G401 (cell line): ENCODE measurements at regions not wholly inside any gene's neighbourhood (a gene's known extent, or its start where the extent isn't known, plus 50 kb on each side); places are given as distances from the start of the nearest gene placed in this dataset.

Experiments used
- DNase-seq: peaks from one replicate; pipeline ENCODE4 v3.0.0-alpha.2; 2015; ENCODE audit warnings: low spot score
- in situ Hi-C: cut with HindIII; loops from 2 replicates; pipeline ENCODE4 v1.10.0; 2016; ENCODE audit warnings: low sequenced_read_pairs, mixed read lengths

DNA sequence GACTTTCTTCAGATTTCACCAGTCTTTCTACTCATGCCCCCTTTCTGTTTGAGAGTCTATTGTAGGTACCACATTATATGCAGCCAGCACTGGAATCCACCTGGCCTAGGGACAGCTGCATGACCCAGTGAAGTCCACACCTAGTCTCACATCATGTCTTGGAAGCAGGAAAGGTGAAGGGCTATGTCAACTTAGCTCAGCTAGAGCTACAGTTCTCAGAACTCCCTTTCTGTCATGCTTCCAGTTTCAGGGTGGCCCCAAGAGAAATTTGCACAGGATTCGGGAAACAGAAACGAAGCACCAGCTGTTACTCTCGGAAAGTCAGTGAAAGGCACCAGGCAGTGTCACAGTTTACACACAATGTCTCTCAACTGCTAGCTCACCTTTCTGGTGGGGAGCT lies 51.6 kb upstream of the NLRP1 start:
- DNase-seq, result no peak
- in situ Hi-C loops, result no loop called here

DNA sequence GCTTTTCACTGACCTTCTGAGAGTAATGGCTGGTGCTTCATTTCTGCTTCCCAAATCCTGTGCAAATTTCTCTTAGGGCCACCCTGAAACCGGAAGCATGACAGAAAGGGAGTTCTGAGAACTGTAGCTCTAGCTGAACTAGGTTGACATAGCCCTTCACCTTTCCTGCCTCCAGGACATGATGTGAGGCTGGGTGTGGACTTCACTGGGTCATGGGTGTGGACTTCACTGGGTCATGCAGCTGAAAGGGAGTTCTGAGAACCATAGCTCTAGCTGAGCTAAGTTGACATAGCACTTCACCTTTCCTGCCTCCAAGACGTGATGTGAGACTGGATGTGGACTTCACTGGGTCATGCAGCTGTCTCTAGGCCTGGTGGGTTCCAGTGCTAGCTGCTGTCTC lies 54.3 kb upstream of the NLRP1 start:
- in situ Hi-C loops, result no loop called here
- no peak for DNase-seq

DNA sequence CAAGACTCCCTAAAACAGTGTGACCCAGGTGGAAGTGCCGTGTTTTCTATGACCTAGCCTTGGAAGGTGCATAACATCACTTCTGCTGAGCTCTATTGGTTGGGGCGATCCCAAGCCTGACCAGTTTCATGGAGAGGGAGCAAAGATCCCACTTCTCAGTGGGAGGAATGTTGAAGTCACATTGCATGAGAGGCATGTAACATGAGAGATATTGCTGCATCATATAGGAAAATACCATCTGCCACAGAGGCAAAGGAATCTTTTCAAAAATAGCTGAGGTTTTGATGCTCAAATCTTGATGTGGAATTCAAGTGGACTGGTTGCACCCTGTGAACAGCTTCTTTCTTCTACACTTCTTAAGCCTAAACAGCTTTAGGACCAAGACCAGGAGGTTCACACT lies 56.4 kb upstream of the NLRP1 start:
- no peak for DNase-seq
- in situ Hi-C loops, result no loop called here

DNA sequence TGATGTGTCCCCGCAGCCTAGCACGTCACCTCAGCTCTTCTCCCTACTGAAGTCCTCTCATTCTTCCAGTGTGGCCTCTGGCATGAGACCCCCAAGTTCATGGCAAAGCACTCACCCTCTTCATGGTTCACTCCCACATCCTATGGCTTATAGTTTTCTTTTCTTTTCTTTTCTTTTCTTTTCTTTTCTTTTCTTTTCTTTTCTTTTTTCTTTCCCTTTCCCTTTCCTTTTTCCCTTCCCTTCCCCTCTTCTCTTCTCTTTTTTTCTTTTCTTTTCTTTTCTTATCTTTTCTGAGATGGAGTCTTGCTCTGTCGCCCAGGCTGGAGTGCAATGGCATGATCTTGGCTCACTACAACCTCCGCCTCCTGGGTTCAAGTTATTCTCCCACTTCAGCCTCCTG lies 58.4 kb upstream of the NLRP1 start:
- no peak for DNase-seq
- in situ Hi-C loops, result no loop called here

DNA sequence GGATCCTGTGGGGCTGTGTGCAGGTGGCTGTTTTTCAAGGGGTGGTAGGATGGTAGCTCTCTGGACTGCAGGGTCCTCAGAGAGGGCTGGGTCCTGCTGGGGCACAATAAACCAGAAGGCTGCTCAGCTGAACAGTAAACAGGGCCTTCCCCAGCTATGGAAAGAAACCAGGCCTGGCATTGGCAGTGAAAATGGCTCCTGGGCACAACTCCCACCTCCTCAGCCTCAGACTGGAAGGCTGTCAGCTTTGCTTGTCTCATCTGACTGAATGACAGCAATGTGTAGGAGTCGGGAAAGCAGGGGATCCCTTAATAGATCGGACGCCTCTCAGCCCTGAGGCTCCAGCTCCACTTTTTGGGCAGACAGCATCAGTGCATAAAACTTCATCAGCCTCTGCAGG lies 59.8 kb upstream of the NLRP1 start:
- in situ Hi-C loops, result no loop called here
- no peak for DNase-seq

DNA sequence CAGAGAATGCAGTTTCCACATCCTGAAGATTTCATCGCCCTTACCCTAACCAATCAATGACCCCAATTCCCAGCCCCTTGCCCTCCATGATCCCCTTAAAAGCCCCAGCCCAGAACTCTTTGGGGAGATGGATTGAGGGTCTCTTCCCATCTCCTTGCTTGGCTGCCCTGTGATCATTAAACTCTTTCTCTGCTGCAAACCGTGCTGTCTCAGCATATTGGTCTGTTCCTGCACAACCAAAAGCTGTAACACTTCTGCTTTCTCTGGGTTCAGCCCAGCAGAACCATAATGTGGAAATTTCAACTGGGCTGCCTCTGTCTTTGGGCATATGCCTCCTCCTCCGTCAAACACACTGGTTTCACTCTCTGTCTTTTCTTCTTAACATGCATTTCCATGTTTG lies 67.0 kb upstream of the NLRP1 start:
- DNase-seq, result no peak
- in situ Hi-C loops, result no loop called here

DNA sequence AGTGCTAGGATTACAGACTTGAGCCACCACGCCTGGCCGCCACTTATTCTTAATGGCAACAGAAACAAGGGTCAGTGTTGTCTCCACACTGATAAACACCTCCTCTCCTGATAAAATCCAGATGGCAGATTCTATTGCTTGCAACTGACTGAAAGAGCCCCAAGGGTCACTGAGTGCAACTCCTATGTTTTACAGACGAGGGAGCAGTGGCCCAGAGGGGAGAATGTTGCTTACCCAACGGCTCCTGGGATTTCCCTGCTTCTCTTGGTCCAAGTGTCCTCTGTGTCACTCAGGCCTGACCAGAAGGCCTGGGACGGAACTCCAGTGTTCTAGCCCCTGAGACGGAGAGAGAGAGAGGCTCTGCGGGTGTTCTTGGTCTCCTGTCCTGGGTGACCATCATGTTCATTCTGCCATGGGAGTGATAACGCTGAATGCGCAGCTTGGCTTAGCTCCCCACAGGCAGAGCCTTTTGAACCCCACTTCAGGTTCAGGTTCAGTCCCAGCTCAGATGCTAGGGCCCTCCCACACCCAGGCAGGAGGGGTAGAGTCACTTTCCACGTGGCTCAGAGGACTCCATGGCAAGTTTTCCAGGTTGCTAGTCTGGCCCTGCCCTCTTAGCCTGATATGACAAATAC lies 77.3 kb upstream of the NLRP1 start:
- DNase-seq, result no peak
- in situ Hi-C loops, result no loop called here

DNA sequence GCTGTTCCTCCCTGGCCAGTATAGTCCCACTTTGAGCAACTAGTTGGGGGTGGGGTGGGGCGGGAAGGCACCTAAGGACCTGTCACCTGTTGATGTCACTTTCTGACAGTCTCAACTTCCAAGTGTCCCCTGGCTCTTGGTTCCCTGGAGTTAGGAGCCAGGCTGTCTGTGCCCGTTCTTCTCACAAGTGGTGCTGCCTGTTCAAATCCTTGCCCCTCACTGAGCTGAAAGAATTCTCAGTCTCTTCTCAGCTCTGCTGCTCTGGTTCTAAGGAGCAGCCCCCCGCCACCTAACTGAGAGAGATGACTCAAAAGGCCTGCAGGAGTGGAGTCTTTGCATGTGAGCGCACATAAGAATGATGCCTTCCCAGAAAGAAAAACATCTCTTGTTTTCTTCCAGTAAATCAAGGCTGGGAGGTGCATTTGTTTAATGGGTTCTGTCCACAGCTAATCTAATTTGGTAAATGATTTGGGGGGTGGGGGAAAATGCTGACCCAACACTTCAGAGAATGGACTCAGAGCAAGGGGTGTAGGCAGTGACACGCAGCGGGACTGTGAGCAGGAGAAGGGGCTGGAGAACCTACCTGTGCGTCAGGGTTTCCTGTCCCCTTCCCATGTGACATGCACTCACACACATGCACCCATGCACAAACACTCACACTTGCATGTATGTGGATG lies 78.2 kb upstream of the NLRP1 start:
- no peak for DNase-seq
- in situ Hi-C loops, result no loop called here

DNA sequence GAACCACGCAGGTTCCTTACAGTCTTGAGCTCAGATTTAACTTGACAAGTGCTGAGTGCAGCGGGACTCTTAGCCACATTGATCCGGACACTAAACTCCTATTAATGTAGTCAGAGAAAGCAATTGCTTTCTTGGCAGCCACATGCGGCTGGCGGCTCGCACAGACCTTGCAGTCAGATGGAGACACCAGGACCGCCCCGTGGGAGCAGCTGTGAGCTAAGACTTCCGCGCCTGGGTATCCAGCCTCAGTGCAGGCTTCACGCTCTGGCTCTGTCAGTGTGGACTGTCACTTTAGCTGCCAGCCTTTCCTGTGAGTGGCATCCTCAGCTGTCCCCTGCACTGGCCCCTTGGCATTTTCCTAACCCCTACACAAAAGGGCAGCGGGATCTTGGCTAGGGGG lies 80.9 kb upstream of the NLRP1 start:
- DNase-seq, result peak; percentile 49
- in situ Hi-C loops, result no loop called here

DNA sequence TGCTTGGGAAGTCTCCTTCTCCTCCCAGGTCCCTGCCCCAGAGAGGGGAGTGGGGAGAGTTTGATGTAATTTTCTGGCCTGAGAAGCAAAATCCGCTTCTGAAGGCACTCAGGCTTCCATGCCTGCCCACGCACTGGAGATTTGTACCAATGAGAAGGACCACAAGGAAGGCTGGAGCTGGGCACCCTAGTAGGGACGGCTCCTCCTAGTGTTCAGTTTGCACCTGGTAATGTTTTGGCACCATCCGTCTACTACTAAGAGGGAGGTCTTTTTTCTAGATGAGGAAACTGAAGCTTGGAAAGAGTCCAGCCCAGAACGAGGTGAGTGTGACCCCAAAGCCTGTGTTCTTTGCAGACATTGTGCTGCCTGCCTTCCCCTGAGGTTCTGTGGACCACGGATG lies 83.6 kb upstream of the NLRP1 start:
- in situ Hi-C loops, result no loop called here
- no peak for DNase-seq

DNA sequence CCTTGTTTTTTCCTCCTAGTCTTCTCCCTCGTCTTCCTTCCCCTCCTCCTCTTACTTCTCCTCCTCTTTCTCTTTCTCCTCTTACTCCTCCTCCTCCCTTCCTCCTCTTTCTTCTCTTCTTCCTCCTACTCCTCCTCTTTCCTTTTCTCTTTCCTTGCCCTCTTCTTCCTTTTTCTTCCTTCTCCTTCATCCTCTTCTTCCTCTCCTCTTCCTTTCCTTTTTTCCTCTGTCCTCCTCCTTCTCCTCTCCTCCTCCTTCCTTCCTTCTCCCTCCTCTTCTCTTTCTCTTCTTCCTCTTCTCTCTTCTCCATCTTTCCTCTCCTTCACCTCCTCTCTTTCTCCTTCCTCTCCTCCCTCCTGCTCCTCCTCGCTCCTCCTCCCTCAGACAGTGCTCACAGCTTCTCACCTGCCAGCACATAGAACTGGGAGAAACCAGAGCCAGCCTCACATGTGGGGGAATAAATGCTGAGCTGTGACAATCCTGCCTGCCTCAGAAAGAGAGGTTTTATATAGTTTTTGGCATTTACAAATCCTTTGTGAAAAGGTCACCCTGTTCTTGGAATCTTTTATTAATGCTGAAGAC lies 84.3 kb upstream of the NLRP1 start:
- in situ Hi-C loops, result no loop called here
- DNase-seq, result no peak

DNA sequence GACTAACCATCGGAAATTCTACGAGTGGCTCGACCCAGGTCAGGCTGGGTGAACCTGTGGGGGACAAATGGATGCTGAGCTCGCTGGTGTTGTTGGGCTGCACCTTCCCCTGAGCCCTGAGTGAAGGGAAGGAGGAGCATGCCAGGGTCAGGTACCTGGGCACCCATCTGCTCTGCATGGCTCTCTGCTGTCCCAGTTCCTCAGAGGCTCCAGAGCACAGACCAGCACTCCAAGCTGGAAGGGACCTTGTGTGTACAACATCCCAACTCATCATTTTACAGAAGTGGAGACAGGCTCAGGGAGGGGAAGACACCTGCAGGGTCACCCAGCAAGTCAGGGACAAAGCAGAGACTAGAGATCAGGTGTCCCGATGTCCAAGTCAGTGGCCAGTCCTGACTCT lies 84.9 kb upstream of the NLRP1 start:
- in situ Hi-C loops, result no loop called here
- DNase-seq, result no peak

DNA sequence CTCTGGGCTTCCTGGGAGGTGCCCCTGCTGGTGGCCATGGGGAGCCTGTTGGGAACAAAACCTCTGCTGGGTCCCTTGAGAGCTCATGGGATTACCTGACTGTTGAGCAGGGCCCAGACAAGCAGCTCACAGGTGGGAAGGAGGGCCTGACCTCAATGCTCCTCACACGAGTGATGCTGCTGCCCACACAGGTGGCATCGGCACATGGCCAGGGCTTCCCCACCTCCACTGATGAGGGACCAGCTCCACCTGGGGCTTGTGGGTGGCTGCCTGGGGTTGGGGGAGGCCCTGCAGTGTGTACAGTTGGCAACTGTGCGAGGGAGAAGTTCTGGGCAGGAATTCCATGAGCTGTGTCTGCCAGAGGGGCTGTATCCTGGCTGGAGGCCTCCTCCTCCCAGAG lies 87.8 kb upstream of the NLRP1 start:
- DNase-seq, result no peak
- in situ Hi-C loops, result no loop called here

DNA sequence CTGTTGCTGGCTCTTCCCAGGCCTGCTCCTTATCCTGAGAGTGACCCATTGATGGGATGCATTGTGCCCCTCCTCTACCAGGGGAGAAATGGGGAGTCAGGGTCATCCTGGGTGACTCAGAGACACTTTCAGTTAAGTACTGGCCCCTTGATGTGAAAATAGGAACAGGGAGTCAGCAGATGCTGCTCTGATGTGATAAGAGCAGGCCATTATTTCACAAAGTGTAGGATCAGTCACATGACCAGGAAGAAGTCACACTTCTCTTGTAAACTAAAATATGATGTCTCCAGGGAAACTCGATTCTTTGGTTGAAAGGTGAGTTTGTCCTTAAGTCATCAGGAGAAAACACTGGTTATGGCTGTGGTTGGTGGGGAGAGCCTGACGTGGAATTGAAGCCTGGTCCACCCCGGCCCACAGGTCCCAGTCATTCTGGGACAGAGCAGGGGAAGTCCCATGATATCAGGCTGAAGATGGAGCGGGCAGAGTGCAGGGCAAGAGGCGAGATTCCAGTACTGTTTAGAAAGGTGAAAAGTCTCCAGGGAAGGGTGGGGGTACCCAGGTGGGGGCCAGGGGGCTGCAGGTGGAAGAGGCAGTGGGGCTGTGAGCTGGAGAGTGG lies 88.6 kb upstream of the NLRP1 start:
- in situ Hi-C loops, result no loop called here
- DNase-seq, result no peak

DNA sequence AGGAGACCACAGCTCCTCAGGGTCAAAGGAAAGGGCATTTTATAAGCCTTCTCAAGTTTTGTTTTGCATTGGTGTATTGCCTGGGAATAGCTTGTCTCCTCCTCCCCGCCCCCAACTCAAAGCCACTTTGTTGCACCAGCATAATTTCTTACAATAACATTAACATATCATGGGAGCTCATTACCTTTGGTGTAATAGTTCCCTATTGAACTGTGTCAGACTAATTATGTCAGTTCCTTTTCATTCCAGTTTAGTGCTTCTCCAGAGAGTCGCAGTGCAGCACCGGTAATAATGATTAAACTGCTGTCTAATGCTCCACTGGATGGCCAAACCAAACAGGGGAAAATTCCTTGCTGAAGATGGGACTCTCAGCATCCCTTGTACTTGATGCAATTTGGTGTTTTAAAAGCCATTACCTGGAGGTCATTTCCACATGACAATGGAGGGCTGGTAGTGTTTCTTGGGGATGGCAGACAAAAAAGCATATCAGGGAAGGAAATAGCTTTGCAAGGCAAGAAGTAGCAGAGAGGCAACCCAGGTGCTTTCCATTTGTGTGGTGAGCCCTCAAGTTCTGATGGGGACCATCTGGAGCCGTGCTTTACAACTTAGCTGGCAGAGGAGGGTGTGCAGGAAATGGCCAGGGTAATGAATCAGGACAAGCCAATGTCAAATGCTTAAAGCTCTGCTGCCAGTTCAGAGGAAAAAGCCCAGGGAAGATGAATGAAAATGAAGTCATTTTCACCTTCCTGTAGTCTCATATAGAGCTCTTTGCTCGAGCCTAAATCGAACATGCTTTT lies 91.5 kb upstream of the NLRP1 start:
- peak; percentile 10 for DNase-seq
- in situ Hi-C loops, result no loop called here

DNA sequence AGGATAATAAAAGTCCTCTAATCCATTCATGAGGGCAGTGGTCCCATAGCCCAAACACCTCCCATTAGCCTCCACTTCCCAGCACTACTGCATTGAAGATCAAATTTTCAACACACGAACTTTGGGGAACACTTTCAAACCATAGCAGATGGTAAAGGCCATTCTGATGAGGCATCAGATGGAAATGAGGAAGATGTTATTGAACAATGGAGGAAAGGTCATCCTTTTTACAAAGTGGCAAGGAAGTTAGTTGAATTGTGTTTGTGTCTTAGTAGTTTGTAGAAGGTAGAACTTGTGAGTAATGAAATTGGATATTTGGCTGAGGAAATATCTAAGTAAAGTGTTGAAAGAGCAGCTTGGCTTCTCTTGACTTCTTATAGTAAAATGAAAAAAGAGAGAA lies 93.3 kb upstream of the NLRP1 start:
- no peak for DNase-seq
- in situ Hi-C loops, result no loop called here

DNA sequence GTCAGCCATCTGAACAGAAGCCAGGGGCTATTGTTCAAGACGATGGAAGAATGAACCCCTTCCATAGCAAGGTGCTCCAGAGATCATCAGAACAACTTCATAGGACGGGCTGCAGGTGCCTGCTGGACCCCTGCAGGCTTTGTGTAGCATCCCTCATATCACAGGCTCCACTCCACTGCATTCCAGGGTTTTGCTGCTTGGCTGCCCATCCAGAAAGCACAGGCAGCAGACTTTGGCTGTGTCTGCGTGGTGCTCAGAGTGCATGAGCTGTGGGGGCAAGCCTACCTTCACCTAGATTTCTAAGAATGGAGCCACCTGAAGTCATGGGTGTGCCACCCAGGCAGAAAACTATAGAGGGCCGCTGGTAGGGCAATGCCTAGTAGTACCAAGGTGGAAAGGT lies 93.9 kb upstream of the NLRP1 start:
- in situ Hi-C loops, result no loop called here
- DNase-seq, result no peak

DNA sequence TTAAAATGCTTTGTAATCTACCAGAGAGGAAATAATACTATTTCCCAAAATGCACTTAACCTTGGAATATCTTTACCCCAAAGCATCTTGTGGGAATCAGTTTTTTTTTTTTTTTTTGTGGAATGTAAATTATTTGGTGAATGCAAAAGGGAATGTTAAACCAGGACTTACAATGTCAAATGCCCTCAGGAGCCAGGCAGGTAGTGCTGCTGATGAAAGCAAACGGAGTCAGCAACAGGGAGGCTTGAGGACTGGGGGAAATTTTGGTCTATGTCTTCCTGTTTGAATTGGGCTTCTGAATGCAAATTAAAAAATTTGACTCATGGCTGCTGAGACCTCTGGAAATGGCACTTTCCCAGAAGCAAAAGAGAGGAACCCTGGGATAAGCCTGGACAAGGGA lies 96.5 kb upstream of the NLRP1 start:
- DNase-seq, result no peak
- in situ Hi-C loops, result no loop called here

DNA sequence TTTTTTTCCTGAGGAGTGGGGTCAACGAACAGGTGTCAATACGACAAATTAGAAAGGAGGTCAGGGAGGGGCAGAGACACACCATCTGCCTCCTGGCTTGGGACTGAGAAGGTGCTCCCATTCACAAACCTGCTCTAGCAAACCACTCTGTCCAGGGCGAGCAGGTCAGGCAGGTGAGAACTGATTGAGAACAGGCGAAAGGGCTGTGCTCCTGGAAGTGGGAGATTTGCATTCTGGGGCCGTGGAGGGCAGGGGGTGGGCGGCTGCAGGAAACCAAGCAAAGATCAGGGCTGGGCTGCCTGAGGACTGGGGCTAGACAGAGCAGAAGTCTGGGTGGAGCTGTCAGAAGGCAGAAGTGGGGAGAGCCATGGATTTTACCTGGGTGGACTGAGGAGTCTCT lies 98.9 kb upstream of the NLRP1 start:
- peak; percentile 40 for DNase-seq
- in situ Hi-C loops, result no loop called here

DNA sequence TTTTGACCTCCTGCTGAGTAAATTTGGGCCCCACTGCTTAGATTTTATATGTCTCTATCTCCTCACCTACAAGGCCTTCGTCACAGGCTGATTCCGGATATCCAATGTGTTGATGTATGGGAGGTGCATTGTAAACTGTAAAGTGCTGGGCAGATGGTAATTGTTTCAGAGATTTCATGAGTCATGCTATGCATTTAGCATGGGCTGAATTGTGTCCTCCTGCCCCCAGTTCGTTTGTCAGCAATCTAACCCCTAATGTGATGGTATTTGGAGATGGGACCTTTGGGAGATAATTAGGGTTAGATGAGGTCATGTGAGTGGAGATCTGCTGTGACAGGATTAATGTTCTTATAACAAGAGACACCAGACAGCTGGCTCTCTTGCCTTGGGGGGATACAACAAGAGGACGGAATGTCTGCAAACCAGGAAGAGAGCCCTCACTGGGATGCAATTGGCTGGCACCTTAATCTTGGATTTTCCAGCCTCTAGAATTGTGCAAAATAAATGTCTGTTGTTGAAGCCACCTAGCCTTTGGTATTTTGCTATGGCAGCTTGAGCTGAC lies 101.8 kb upstream of the NLRP1 start:
- in situ Hi-C loops, result no loop called here
- DNase-seq, result no peak
